ENCODE measurements at regions not wholly inside any gene's neighbourhood (a gene's known extent, or its start where the extent isn't known, plus 50 kb on each side); places are given as distances from the start of the nearest gene placed in this dataset.
"Not testable (repeated sequence)": the region's sequence is repeated elsewhere in the genome, so short reads cannot be mapped to it uniquely, and the experiment has no call there.

DNA sequence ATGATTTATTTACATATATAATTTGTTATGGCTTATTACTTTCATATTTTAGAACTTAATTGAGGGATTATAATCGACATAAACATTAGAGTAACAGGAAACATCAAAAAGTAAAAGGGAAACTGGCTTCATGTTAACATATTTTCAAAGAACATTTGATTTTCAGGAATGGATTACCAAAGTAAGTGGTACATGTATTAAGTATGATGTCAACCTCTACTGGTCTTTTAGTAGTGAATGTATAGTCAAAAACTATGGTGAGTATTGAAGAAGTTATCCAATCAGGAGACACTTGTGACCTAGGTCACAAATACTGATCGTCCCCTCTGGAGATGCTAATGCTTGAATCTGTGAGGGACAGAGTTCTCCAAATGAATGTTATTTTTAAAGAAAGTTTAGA, 768.9 kb upstream of the ADGRL4 start:
- no peak for FAIRE-seq

GRCh38 chr1:79773385-79773784, 766.9 kb upstream of the ADGRL4 start:
- no peak for FAIRE-seq

DNA sequence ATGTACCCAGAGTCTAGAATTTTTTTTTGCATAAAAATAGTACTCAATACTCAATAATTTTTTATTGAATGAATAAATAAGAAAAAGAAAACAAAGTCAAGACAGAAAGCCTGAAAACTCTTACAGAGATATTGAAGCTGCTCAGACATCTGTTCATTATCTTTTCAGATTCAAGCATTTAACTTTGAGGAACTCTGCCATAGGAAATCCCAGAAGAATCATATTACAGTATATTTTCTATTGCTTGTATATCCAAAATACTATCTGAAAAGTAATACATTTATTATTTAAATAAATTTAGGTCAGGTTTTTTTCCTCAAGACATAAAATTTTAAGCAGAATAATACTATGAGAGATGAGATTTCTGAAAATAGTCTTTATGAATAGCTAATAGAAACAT, 755.9 kb upstream of the ADGRL4 start:
- no peak for FAIRE-seq

DNA sequence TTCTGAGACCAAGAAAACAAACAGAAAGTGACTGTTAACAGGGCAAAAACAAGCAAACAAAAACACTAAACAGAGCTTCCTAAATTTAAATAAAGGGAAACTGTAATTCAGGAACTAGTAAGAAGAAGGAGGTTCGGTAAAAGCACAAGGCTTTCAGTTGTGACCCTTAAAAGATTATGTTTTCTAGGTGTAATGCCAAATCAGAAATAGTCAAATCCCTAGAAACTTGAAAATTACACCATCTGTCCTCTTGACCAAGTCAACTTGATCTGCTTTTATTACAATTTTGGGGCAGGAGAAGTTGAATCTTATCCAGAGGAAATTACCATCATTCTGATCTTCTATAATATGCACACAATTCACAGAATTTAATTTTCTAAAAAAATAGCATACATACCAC, 754.0 kb upstream of the ADGRL4 start:
- FAIRE-seq, result no peak

GRCh38 chr1:79749607-79750006, 743.1 kb upstream of the ADGRL4 start:
- no peak for FAIRE-seq

DNA sequence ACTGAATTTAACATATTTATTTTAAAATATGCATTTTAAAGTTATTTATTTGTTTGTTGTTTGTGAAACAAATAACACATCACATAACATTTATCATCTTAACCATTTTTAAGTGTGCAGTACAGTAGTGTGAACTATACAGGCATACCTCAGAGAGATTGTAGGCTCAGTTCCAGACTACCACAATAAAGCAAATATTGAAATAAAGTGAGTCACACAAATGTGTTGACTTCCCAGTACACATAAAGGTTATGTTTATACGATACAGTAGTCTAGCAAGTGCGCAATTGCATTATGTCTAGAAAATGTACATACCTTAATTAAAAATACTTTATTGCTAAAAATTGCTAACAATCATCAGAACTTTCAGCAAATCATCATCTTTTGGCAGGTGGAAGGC, 739.4 kb upstream of the ADGRL4 start:
- no peak for FAIRE-seq

GRCh38 chr1:79744746-79745145, 738.2 kb upstream of the ADGRL4 start:
- no peak for FAIRE-seq

- no peak for FAIRE-seq
These were observed 735.3 kb upstream of the ADGRL4 start for GRCh38 chr1:79741720-79742421.

DNA sequence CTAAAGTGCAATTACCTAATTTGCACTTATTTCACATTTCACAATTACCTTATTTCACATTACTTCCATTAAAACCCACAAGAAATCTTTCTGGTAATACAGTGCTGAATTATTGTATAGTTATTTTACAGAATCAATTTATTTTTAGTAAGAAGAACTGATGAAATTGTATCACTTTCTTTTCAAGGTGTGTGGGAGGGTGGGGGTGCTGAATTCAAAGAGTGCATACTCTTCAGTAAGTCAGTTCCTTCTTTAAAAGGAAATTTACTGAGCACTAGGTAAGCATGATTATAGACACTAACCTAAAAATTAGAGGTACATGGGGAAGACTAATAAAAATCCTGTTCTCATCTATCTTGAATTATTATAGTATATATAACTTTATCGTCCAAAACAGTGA, 731.6 kb upstream of the ADGRL4 start:
- FAIRE-seq, result no peak

- no peak for FAIRE-seq
These were observed 730.7 kb upstream of the ADGRL4 start for GRCh38 chr1:79737193-79737592.

DNA sequence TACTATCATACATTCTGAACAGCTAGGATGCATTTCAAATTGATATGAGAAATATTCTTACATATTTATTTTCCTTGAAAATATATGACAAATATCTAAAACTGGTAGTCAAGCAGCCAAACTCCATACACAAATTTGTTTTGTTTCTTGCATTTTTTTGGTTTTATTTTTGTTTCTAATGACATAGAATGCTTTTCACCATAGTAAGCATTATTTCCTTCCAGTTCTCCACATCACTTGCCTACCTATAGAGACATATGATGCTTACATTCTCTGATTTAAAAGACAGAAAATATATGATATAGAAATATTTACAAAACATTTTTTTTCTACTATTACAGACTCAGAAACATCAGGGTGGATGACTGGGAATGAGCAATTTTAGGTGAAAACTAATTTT, 726.4 kb upstream of the ADGRL4 start:
- no peak for FAIRE-seq

- FAIRE-seq, result no peak
These were observed 720.4 kb upstream of the ADGRL4 start for GRCh38 chr1:79726911-79727310.

GRCh38 chr1:79726321-79726720, 719.8 kb upstream of the ADGRL4 start:
- no peak for FAIRE-seq

- no peak for FAIRE-seq
These were observed 709.9 kb upstream of the ADGRL4 start for GRCh38 chr1:79716447-79716846.

DNA sequence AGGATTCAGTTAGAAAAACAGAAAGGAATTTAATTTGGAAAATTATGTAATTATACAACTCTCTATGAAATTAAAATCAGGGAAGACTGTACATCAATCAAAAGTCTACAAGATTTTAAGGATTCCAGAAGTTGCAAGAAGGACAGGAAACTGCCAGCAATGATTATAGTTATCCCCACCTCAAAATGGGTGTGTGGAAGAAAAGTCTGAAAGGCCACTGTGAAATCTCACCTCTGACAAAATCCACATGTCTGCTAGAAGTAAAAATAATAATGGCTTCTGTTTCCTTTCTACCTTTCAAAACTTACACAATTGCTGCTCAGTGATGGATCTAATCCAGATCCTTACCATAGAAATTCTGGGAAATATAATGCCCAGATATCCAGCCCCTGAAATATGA, 708.1 kb upstream of the ADGRL4 start:
- FAIRE-seq, result no peak

DNA sequence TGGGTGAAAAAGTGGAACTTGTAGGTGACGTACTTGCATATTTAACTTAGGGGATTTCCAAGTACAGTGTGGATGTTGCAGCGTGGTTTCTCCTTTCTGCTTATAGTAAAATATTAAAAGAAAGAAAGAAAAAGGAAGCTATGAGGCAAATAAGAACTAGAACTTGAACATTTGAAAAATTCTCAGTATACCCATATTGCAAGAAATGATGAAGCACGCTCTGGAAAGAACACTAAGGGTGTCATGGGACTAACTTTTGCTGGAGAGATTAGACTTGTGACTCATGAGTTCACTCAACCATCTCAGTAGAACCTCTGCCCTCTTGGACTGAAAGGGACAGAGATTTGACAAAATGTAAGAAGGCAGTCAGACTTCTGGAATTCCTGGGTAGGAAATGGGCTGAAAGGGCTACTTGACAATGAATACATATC, 704.5 kb upstream of the ADGRL4 start:
- no peak for FAIRE-seq

DNA sequence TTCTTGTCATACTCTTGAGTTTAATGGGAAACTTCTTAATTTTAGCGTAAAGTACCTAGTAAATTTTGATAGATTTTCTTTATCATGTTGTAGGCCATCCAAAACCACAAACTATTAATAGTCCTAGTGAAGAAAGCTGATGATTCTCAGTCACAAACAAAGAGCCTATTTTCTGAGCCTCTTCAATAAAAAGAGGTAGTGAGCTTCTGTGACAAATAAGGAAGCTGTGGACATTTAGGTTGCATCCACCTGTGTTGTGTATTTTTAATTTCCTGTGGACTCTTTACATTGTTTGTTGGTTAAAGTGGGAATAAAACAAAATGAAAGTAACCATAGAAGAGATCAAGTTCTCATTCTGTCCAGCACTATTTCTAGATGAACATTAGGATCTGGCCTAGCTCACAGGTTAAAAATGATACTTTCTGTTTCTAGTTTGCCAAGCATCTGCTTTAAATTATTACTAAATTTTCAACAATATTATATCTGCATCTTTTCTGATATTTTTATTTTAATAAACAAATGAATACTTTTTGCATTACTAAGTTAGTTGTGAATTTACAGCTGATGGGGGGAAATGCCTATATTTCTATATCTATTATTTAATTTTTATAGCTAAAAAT, 702.2 kb upstream of the ADGRL4 start:
- no peak for FAIRE-seq

- no peak for FAIRE-seq
These were observed 698.7 kb upstream of the ADGRL4 start for GRCh38 chr1:79705218-79705617.

- no peak for FAIRE-seq
These were observed 697.5 kb upstream of the ADGRL4 start for GRCh38 chr1:79704067-79704466.

DNA sequence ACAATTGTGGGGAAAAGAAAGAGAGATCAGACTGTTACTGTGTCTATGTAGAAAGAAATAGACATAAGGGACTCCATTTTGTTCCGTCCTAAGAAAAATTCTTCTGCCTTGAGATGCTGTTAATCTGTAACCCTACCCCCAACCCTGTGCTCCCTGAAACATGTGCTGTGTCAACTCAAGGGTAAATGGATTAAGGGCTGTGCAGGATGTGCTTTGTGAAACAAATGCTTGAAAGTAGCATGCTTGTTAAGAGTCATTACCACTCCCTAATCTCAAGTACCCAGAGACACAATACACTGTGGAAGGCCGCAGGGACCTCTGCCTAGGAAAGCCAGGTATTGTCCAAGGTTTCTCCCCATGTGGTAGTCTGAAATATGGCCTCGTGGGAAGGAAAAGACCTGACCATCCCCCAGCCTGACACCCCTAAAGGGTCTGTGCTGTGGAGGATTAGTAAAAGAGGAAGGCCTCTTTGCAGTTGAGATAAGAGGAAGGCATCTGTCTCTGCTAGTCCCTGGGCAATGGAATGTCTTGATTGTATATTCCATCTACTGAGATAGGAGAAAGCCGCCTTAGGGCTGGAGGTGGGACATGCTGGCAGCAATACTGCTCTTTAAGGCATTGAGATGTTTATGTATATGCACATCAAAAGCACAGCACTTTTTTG, 695.9 kb upstream of the ADGRL4 start:
- FAIRE-seq, result not testable (repeated sequence)

DNA sequence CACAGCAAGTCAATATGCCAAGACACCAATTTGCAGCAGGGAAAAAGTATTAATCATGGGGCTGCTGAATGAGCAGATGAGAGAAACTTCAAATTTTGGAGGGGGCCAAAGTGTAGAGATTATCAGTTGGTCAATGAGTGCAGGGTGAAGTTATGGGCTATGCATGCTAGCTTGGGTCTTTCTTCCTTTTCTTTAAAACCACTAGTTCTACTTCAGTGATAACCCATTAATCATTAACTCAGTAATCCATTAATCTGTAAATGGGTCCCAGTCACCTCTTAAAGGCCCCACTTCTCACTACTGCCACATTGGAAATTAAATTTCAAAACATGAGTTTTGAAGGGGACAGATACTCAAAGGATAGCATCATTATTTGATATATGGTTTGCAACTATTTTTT, 688.6 kb upstream of the ADGRL4 start:
- FAIRE-seq, result no peak

- FAIRE-seq, result no peak
These were observed 687.7 kb upstream of the ADGRL4 start for GRCh38 chr1:79694241-79694640.

DNA sequence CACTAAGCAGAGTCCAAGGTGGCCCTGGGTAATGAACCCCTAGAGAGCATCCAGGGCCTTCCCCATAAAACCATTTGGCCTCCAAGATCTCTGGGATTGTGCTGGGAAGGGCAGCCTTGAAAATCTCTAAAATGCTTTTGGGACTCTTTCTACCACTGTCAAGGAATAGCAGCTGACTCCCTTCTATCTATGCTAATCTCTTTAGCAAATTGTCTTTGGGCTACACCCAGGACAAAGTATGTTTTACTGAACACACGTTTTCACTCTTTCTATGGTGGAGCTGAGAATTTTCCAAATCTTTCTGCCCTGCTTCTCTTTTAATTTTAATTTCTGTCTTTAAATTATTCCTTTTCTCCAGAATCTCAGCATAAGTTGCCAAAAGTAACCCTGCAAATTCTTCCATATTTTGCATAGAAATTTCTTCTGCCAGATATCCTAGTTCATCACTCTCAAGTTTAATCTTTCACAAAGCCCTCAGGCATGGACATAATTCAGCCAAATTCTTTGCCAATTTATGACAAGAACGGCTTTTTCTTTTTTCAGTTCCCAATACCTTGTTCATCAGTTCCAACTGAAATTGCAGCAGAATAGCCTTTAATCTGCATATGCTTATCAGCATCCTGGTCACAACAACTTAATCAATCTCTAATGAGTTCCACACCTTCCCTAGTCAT, 687.0 kb upstream of the ADGRL4 start:
- no peak for FAIRE-seq

DNA sequence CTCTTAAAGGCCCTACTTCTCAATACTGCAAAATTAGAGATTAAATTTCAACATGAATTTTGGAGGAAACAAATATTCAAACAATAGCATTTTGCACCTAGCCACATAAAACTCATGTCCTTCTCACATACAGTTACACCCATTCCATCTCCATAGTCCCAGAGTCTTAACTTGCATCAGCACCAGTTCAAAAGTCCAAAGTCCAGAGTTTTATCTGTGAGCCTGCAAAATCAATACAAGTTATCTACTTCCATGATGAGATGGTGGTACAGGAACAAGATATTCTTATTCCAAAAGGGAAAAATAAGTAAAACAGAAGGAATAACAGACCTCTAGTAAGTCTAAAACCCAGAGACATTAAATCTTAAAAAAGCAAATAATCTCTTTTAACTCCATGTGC, 686.0 kb upstream of the ADGRL4 start:
- no peak for FAIRE-seq

Data from A204.1 (cell line).